H7 (cell line): ENCODE measurements at regions not wholly inside any gene's neighbourhood (a gene's known extent, or its start where the extent isn't known, plus 50 kb on each side); places are given as distances from the start of the nearest gene placed in this dataset.

Experiments used
- DNase-seq: peaks from one replicate; pipeline ENCODE4 v3.0.0; 2012
- H3K27me3 ChIP-seq: 2 replicates; pipeline ENCODE4 v1.6.0; 2011; ENCODE audit warnings: mild to moderate bottlenecking, low read length; ENCODE audit not compliant: control insufficient read depth, insufficient read depth
- H3K36me3 ChIP-seq: replicated peaks from 2 replicates; pipeline ENCODE4 v1.5.1; 2011; ENCODE audit warnings: low read length; ENCODE audit not compliant: control insufficient read depth, insufficient read depth
- H3K4me3 ChIP-seq: 2 replicates; pipeline ENCODE4 v1.5.1; 2011; ENCODE audit warnings: low read depth, mild to moderate bottlenecking, control low read depth, low read length, moderate library complexity; ENCODE audit not compliant: insufficient read depth

DNA sequence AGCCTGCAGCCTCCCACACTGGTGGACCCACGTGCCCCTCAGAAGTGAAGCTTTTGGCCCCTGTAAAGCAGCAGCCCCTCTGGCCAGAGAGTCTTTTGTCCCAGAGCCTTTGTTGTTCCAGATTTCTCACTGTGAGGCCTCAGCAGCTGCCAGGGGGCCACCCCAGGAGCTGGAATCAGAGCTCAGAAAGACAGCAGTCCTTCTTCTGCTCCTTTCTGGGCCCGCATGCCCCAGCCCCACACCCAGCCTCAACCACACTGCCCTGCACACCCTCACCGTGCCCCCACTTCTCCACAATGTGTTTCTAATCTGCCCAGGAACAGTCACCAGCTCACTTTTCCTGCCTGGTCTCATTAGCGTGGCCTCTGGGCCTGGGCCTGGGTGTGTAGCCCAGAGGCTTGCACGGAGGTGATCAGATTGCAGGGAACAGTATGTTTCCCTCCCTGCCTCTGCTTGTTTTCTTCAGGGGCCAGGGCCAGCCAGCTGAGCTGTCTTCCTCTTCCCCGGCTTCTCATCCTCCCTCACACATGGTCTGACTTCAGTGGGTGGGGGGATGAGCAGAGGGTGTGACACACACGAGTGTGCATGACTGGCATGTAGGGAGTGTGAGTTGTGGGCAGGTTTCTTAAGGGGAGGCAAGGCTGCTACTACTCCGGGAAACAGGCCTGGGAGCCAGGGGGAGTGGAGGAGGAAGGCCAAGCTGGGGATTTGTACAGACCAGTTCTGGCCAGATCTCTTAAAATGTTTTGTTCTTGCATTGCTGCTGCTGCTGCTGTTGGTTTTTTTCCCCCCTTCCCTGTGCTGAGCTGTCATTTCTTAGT lies 82.5 kb upstream of the ZNF648 start:
- H3K4me3 ChIP-seq: no peak overlapping the region
- H3K27me3 ChIP-seq: peaks cover 2% of the 10 kb centered on the region; the same call in 1 of the 2 replicates
- H3K36me3 ChIP-seq: no peaks in the 10 kb centered on the region
- DNase-seq: peak; percentile 16

DNA sequence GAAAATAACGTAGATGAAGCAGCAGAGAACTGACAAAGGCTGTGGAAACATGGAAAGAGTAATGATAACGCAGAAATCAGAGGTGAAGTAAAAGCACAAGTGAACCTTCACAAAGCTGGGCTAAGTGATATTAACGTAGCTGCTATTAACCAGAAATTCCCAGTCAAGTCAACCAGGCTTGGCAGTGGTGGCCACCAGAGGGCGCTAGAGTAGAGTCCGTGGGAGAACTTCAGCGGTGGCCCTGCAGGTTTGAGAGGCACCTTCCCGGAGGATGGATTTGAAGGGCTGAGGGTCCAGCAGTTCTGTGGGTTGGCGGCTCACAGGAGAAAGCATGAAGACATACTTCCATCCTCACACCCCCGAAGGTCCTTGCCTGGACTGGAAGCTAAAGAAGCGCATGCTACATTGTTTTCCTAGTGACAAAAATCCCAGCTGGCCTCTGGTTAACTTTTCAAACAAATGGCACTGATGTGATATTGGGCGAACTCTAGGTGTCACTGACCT lies 81.7 kb upstream of the ZNF648 start:
- no peak overlapping the region for H3K4me3 ChIP-seq
- no peaks in the 10 kb centered on the region for H3K36me3 ChIP-seq
- peaks cover 2% of the 10 kb centered on the region; the same call in 1 of the 2 replicates for H3K27me3 ChIP-seq
- peak; percentile 71 for DNase-seq

DNA sequence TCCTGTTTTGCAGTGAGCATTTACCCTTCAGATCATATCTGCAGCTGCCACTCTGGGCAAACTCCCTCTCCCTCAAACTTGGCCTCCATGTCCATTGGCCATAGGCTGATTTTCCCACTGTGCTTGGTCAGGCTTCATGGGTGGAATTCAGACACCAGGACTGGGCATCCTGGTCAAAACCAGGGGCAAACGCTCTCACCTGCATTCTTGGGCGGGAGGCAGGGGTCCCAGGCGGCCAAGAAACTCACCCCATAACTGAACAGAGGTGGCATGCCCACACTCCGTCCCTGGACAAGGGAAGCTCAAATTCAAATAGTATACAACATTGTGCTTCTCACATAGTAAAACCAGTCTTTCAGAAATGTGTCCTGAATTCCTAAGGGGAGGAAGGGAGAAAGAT lies 81.1 kb upstream of the ZNF648 start:
- peaks cover 2% of the 10 kb centered on the region; the same call in 1 of the 2 replicates for H3K27me3 ChIP-seq
- no peak for DNase-seq
- no peak overlapping the region for H3K4me3 ChIP-seq
- H3K36me3 ChIP-seq: no peaks in the 10 kb centered on the region

DNA sequence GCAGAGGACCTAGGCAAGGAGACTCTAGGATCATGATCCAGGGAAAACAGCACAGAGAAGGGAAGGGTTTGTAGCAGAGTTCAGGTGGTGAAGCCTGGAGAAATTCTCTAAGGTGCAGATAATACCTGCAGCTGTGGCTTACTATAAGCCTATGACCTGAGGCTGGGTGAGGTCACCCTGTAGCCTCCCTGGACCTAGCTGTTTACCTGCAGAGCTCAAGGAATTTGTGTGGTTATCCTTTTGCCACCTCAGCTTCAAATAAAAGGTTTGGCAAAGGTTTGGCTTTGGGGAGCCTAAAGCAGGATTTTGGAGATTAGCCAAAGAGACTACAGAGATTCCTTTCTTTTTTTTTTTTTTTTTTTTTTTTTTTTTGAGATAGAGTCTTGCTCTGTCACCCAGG lies 79.5 kb upstream of the ZNF648 start:
- Histone ChIP-seq H3K27me3 (peaks cover 2% of the 10 kb centered on the region; the same call in 1 of the 2 replicates), H3K36me3 (no peaks in the 10 kb centered on the region)
- no peak for DNase-seq

DNA sequence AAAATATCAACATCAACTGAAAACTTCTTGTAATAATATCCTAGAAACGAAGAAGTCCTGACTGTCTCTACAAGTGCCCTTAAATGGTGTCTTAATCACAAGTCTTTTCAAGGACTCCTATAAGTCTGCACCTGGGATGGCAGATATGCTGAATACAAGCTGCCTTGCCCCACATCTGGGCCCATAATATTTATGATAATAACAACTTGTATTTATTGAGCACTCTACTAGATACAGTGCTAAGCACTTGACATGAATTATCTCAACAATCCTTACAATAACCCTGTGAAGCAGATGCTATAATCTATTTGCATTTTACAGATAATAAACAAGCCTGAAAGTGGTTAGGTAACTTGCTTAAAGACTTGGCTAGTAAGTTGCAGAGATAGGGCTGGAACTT lies 78.0 kb upstream of the ZNF648 start:
- H3K4me3 ChIP-seq: no peak overlapping the region

More for the DNA sequence above, 79.5 kb upstream of the ZNF648 start:
- no peak overlapping the region for H3K4me3 ChIP-seq

DNA sequence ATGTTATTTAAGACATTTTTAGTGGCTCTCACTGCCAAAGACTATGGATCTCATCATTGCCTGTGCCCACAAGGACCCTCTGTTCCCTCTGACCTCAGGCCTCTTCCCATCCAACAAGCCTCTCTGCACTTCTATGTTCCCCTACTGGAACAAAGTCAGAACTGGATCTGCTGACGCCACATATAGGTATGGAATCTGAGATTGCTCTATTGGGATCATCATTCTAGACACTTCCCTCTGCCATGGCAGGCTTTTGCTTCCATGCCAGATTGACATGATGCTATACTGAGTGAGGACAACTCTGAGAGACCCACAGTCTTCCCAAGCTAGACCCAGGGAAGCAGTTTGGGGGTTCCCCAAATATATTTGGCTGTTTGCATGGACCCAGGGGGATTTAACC lies 76.0 kb upstream of the ZNF648 start:
- DNase-seq: no peak
- no peaks in the 10 kb centered on the region for H3K36me3 ChIP-seq
- no peak overlapping the region for H3K4me3 ChIP-seq
- H3K27me3 ChIP-seq: no peaks in the 10 kb centered on the region

More for the DNA sequence above, 78.0 kb upstream of the ZNF648 start:
- peaks cover 2% of the 10 kb centered on the region; the same call in 1 of the 2 replicates for H3K27me3 ChIP-seq
- H3K36me3 ChIP-seq: no peaks in the 10 kb centered on the region
- DNase-seq: no peak

DNA sequence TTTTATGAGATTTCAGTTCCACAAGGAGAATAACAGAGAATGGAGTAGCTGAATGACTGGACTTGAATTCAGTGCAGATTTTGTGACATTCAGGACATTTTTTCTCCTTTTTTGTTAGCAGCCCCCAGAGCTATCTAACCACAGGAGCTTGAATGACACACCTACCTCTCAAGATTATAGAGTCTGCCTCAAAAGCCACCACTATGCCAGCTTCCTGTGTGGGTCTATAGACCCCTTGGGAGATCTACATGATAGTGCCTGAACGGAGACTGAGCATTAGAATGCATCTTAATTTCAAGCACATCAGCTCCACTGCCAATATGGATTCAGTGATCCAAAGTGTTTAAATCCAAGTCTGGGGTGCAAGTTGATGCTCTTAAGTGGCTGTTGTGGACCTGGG lies 74.4 kb upstream of the ZNF648 start:
- DNase-seq: no peak
- Histone ChIP-seq H3K4me3 (no peak overlapping the region), H3K36me3 (no peaks in the 10 kb centered on the region), H3K27me3 (no peaks in the 10 kb centered on the region)

DNA sequence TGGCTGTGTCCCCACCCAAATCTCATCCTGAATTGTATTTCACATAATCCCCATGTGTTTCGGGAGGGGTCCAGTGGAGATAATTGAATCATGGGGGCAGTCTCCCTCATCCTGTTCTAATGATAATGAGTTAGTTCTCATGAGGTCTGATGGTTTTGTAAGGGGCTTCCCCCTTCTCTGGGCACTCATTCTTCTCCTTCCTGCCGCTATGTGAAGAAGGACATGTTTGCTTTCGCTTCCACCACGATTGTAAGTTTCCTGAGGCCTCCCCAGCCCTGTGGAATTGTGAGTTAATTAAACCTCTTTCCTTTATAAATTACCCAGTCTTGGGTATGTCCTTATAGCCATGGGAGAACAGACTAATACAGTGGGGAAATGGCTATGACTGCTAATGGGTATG lies 72.7 kb upstream of the ZNF648 start:
- no peak for DNase-seq
- Histone ChIP-seq H3K36me3 (no peaks in the 10 kb centered on the region), H3K27me3 (no peaks in the 10 kb centered on the region), H3K4me3 (no peak overlapping the region)

DNA sequence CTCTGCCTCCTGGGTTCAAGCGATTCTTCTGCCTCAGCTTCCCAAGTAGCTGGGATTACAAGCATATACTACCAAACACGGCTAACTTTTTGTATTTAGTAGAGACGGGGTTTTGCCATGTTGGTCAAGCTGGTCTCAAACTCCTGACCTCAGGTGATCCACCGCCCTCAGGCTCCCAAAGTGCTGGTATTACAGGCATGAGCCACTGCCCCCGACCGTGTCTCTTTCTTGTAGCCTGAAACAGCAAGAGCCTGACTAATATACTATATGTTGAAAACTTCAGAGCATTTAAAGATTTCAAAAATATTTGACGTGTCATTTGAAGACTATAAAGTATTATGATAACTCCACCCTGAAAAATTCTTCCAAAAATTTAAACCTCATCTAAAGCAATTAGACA lies 71.7 kb upstream of the ZNF648 start:
- no peaks in the 10 kb centered on the region for H3K36me3 ChIP-seq

DNA sequence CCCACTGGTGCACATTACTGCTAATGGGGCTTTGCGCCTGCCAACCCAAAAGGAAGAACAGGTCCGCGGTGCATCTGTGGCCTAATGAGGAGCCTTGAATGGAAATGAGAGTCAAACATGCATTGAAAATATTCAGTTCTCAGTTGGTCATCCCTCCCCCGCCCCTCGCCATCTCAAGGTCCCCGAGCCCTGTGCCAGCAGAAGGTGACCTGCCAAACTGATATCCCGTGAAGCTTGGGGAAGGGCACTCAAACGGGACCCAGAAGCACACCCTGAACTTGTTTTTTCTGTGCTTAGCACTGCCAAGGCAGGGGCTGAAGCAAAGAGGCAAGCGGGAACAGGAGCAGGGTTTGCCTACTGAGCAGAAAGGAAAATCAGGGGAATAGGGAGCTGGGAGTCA lies 67.9 kb upstream of the ZNF648 start:
- no peaks in the 10 kb centered on the region for H3K36me3 ChIP-seq
- DNase-seq: no peak
- H3K4me3 ChIP-seq: no peak overlapping the region
- no peaks in the 10 kb centered on the region for H3K27me3 ChIP-seq

More for the DNA sequence above, 71.7 kb upstream of the ZNF648 start:
- no peak overlapping the region for H3K4me3 ChIP-seq
- DNase-seq: no peak
- no peaks in the 10 kb centered on the region for H3K27me3 ChIP-seq

DNA sequence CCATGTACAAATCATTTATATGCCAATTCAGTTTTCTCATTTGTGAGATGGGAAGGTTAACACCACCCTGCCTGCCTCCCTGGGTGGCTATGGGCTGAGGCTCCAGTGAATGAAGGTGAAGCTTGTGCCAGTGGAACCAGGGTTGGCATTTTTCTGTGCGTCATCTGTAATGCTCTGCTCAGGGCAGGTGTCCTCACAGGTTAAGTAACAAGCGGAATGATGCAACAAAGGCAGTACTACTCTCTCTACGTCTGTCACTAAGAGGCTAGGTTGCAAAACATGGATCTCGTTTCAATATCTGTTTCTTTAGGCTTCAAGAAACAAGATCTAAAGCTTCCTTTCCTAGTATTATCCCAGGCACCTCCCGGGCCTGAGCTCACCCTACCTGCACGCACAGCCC lies 67.0 kb upstream of the ZNF648 start:
- no peak for DNase-seq
- H3K27me3 ChIP-seq: no peaks in the 10 kb centered on the region
- H3K36me3 ChIP-seq: no peaks in the 10 kb centered on the region
- H3K4me3 ChIP-seq: no peak overlapping the region

DNA sequence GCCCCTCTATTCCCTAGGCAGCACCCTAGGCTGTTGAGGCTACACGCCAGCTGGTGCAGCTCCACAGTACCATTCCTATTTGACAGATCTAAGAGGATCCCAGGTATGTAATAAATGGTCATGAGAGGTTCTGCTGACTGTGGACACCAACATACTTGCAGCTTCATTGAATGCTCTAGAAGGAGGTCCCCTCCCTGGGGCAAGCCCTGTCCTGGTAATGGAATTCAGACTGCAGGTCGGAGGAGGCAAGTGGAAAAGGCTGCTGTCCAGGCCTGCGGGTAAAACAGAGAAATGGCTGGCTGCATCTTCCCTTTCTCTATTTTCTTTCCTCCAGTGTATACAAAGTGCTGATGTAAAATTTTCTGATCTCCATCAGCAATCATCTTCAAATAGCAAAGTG lies 66.1 kb upstream of the ZNF648 start:
- Histone ChIP-seq H3K4me3 (no peak overlapping the region), H3K36me3 (no peaks in the 10 kb centered on the region), H3K27me3 (no peaks in the 10 kb centered on the region)
- DNase-seq: no peak

DNA sequence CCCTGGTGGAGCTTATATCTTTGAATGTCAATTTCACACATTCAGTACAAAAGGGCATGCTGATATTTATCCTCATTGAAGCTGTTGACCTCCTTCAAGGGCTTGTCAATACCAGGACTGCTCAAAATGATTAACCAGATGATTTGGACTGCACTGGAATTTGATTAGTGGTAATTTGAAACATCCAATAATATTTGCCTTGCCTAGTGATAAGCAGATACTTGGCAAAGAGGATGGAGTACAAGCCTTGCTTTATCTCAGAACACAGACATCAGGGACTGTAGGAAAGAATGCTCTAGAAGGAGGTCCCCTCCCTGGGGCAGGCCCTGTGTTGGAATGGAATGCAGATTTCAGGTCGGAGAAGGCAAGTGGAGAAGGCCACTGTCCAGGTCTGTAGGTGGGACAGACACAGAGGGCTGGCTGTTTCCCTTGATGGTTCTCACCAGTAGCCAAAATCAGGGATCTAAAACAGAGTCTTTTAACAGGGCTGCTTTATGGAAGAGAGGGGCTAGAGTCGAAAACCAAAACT lies 64.8 kb upstream of the ZNF648 start:
- Histone ChIP-seq H3K36me3 (no peaks in the 10 kb centered on the region), H3K27me3 (no peaks in the 10 kb centered on the region; the same call in 1 of the 2 replicates), H3K4me3 (no peak overlapping the region)
- no peak for DNase-seq

DNA sequence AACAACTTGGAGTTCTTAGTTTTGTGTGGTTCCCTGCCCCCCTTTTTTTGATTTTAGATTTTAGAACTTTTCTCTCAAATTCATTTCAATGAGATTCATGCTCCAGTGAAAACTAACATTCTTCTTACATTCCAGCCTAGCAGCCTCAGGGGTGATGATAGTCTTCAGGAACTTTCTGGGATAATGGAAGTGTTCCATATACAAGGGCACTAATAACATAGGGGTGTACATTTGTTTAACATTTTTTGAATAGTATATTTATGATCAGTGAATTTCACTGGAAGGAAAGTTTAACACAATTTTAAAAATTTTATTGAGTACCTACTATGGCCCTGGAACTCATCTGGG lies 61.4 kb upstream of the ZNF648 start:
- Histone ChIP-seq H3K4me3 (no peak overlapping the region), H3K27me3 (no peaks in the 10 kb centered on the region; the same call in 1 of the 2 replicates), H3K36me3 (no peaks in the 10 kb centered on the region)
- no peak for DNase-seq

DNA sequence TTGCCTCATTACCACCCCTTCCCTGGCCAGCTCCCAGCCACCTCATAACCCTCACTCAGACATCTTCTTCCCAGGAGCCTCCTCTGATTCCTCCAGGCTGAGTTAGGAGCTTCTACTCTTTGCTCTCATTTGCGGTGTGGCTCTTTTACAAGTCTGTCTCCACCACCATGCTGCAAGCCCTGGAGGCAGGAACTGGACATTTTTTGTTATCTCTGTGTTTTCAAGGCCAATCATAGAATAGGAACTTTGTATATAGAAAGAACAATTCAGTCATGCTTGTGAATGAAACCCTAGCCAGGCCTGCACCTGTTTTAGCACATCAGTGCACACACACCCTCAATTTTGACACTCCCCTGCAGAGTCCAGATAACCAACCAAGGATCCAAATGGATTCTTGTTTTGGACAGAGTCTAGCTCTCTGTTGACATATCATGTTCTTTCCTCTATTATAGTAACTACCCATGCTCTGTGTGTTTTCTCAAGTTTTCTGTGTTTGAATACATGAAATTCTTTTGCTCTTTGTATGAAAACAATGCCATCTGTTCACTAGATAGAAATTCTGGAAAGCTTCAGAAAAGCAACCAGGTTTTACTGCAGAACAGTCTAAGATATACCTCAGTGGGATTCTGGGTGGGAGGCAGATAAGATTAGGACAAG lies 60.9 kb upstream of the ZNF648 start:
- Histone ChIP-seq H3K4me3 (no peak overlapping the region), H3K36me3 (no peaks in the 10 kb centered on the region), H3K27me3 (no peaks in the 10 kb centered on the region; the same call in 1 of the 2 replicates)
- DNase-seq: no peak
